Activated naive CD4-positive, alpha-beta T cell treated with anti-CD3 and anti-CD28 coated beads for 36 hours (primary cell): ENCODE measurements at regions not wholly inside any gene's neighbourhood (a gene's known extent, or its start where the extent isn't known, plus 50 kb on each side); places are given as distances from the start of the nearest gene placed in this dataset.
"Not testable (repeated sequence)": the region's sequence is repeated elsewhere in the genome, so short reads cannot be mapped to it uniquely, and the experiment has no call there.

Source experiments
- CTCF ChIA-PET: fragments of 350-600 bp; sonication (Branson Sonifier 250); formaldehyde crosslinking; loops from one replicate; lab custom pipeline; 2021; ENCODE audit warnings: antibody characterized with exemption; lab: Charles Lee
- DNase-seq: peaks from one replicate; pipeline ENCODE4 v3.0.0-alpha.2; 2020
- H3K27ac Mint-ChIP-seq: one replicate; pipeline ENCODE4 v1.8.0; 2021; ENCODE audit warnings: mild to moderate bottlenecking, mixed read lengths
- H3K27me3 Mint-ChIP-seq: one replicate; pipeline ENCODE4 v1.8.0; 2021; ENCODE audit warnings: low read depth, mixed read lengths
- H3K36me3 Mint-ChIP-seq: one replicate; pipeline ENCODE4 v1.8.0; 2021; ENCODE audit warnings: low read depth, mixed read lengths
- H3K4me1 Mint-ChIP-seq: one replicate; pipeline ENCODE4 v1.8.0; 2021; ENCODE audit warnings: low read depth, mixed read lengths
- H3K4me3 Mint-ChIP-seq: one replicate; pipeline ENCODE4 v1.8.0; 2021; ENCODE audit warnings: mild to moderate bottlenecking, moderate library complexity, mixed read lengths
- H3K9me3 Mint-ChIP-seq: one replicate; pipeline ENCODE4 v1.8.0; 2021; ENCODE audit warnings: mixed read lengths
- intact Hi-C: fragments of 100-400 bp; cut with micrococcal nuclease; formaldehyde crosslinking; loops from one replicate; pipeline ENCODE4 v1.15.1; 2023

GRCh38 chr3:165960825-165961224, 123.6 kb upstream of the BCHE start:
- H3K27me3 Mint-ChIP-seq, DNase-seq, intact Hi-C loops, H3K4me1 Mint-ChIP-seq, CTCF ChIA-PET, H3K9me3 Mint-ChIP-seq, H3K27ac Mint-ChIP-seq, H3K36me3 Mint-ChIP-seq, H3K4me3 Mint-ChIP-seq: not testable (repeated sequence)

- intact Hi-C loops = no loop called here
- Mint-ChIP-seq H3K4me1 (no peaks in the 10 kb centered on the region), H3K27me3 (no peaks in the 10 kb centered on the region), H3K4me3 (no peak overlapping the region), H3K36me3 (no peaks in the 10 kb centered on the region), H3K27ac (no peak overlapping the region), H3K9me3 (peaks cover 10% of the 10 kb centered on the region)
- no peak for DNase-seq
- CTCF ChIA-PET = no interaction called here
Measured at GRCh38 chr3:165954171-165954570, 116.9 kb upstream of the BCHE start.

- no peaks in the 10 kb centered on the region for H3K27me3 Mint-ChIP-seq
- H3K4me1 Mint-ChIP-seq = no peaks in the 10 kb centered on the region
- DNase-seq = no peak
- no peak overlapping the region for H3K27ac Mint-ChIP-seq
- peaks cover 2% of the 10 kb centered on the region for H3K9me3 Mint-ChIP-seq
- no peak overlapping the region for H3K4me3 Mint-ChIP-seq
- no peaks in the 10 kb centered on the region for H3K36me3 Mint-ChIP-seq
- intact Hi-C loops = no loop called here
- CTCF ChIA-PET = no interaction called here
Measured at GRCh38 chr3:165946360-165946759, 109.1 kb upstream of the BCHE start.

GRCh38 chr3:165938986-165939540, 101.8 kb upstream of the BCHE start:
- no peak for DNase-seq
- Mint-ChIP-seq H3K4me3 (no peak overlapping the region), H3K4me1 (no peaks in the 10 kb centered on the region), H3K9me3 (peaks cover 19% of the 10 kb centered on the region), H3K36me3 (peaks cover 2% of the 10 kb centered on the region), H3K27ac (no peak overlapping the region), H3K27me3 (no peaks in the 10 kb centered on the region)
- CTCF ChIA-PET = no interaction called here
- intact Hi-C loops = no loop called here

- H3K9me3 Mint-ChIP-seq = peaks cover 23% of the 10 kb centered on the region
Measured at GRCh38 chr3:165936081-165936480, 98.9 kb upstream of the BCHE start.

GRCh38 chr3:165924301-165924791, 87.1 kb upstream of the BCHE start:
- H3K4me3 Mint-ChIP-seq, H3K27ac Mint-ChIP-seq, CTCF ChIA-PET, H3K4me1 Mint-ChIP-seq, intact Hi-C loops, DNase-seq, H3K9me3 Mint-ChIP-seq, H3K27me3 Mint-ChIP-seq, H3K36me3 Mint-ChIP-seq: not testable (repeated sequence)

More at GRCh38 chr3:165936081-165936480, 98.9 kb upstream of the BCHE start:
- H3K4me1 Mint-ChIP-seq, CTCF ChIA-PET, DNase-seq, H3K4me3 Mint-ChIP-seq, intact Hi-C loops, H3K27me3 Mint-ChIP-seq, H3K36me3 Mint-ChIP-seq, H3K27ac Mint-ChIP-seq: not testable (repeated sequence)

GRCh38 chr3:165920984-165921383, 83.8 kb upstream of the BCHE start:
- intact Hi-C loops = no loop called here
- DNase-seq = no peak
- no peaks in the 10 kb centered on the region for H3K4me1 Mint-ChIP-seq
- H3K27me3 Mint-ChIP-seq = no peaks in the 10 kb centered on the region
- CTCF ChIA-PET = interaction anchor here (0.6 kb wide), 1 partner anchor 12 kb away, joined by 3 read pairs; no protein-coding TSS in a partner anchor
- H3K4me3 Mint-ChIP-seq = no peak overlapping the region
- peaks cover 3% of the 10 kb centered on the region for H3K9me3 Mint-ChIP-seq
- H3K27ac Mint-ChIP-seq = no peak overlapping the region
- H3K36me3 Mint-ChIP-seq = no peaks in the 10 kb centered on the region

GRCh38 chr3:165919284-165919683, 82.1 kb upstream of the BCHE start:
- H3K9me3 Mint-ChIP-seq = peaks cover 6% of the 10 kb centered on the region
- CTCF ChIA-PET = no interaction called here
- no peaks in the 10 kb centered on the region for H3K4me1 Mint-ChIP-seq
- no peak overlapping the region for H3K27ac Mint-ChIP-seq
- intact Hi-C loops = no loop called here
- H3K4me3 Mint-ChIP-seq = no peak overlapping the region
- no peaks in the 10 kb centered on the region for H3K36me3 Mint-ChIP-seq
- no peak for DNase-seq
- no peaks in the 10 kb centered on the region for H3K27me3 Mint-ChIP-seq

GRCh38 chr3:165918657-165918979, 81.4 kb upstream of the BCHE start:
- Mint-ChIP-seq H3K4me1 (no peaks in the 10 kb centered on the region), H3K27ac (no peak overlapping the region), H3K9me3 (peaks cover 8% of the 10 kb centered on the region), H3K36me3 (no peaks in the 10 kb centered on the region), H3K4me3 (no peak overlapping the region), H3K27me3 (no peaks in the 10 kb centered on the region)
- DNase-seq = no peak
- intact Hi-C loops = no loop called here
- CTCF ChIA-PET = no interaction called here

GRCh38 chr3:165917938-165918656, 80.9 kb upstream of the BCHE start:
- DNase-seq, H3K36me3 Mint-ChIP-seq, H3K27ac Mint-ChIP-seq, intact Hi-C loops, H3K9me3 Mint-ChIP-seq, H3K4me3 Mint-ChIP-seq, H3K4me1 Mint-ChIP-seq, H3K27me3 Mint-ChIP-seq, CTCF ChIA-PET: not testable (repeated sequence)

GRCh38 chr3:165915104-165915503, 77.9 kb upstream of the BCHE start:
- H3K9me3 Mint-ChIP-seq, H3K4me1 Mint-ChIP-seq, DNase-seq, H3K27me3 Mint-ChIP-seq, H3K36me3 Mint-ChIP-seq, H3K4me3 Mint-ChIP-seq, intact Hi-C loops, CTCF ChIA-PET, H3K27ac Mint-ChIP-seq: not testable (repeated sequence)

GRCh38 chr3:165903885-165904630, 66.8 kb upstream of the BCHE start:
- Mint-ChIP-seq H3K4me3 (no peak overlapping the region), H3K9me3 (peaks cover 4% of the 10 kb centered on the region), H3K27me3 (no peaks in the 10 kb centered on the region), H3K36me3 (no peaks in the 10 kb centered on the region), H3K4me1 (no peaks in the 10 kb centered on the region), H3K27ac (no peak overlapping the region)
- CTCF ChIA-PET = no interaction called here
- no peak for DNase-seq
- intact Hi-C loops = no loop called here

- H3K27me3 Mint-ChIP-seq = no peaks in the 10 kb centered on the region
- no peak overlapping the region for H3K27ac Mint-ChIP-seq
- no peak overlapping the region for H3K4me3 Mint-ChIP-seq
- H3K36me3 Mint-ChIP-seq = no peaks in the 10 kb centered on the region
- intact Hi-C loops = no loop called here
- DNase-seq = no peak
- CTCF ChIA-PET = interaction anchor here (0.7 kb wide), 1 partner anchor 205 kb away, joined by 3 read pairs; no protein-coding TSS in a partner anchor
- H3K4me1 Mint-ChIP-seq = no peaks in the 10 kb centered on the region
- H3K9me3 Mint-ChIP-seq = peaks cover 4% of the 10 kb centered on the region
Measured at GRCh38 chr3:165899066-165899465, 61.8 kb upstream of the BCHE start.
